Bronchial epithelial cell (primary cell): ENCODE measurements at regions not wholly inside any gene's neighbourhood (a gene's known extent, or its start where the extent isn't known, plus 50 kb on each side); places are given as distances from the start of the nearest gene placed in this dataset.

ENCODE experiments used
- DNase-seq: peaks from one replicate; pipeline ENCODE4 v3.0.0-alpha.2; 2010; ENCODE audit warnings: low read depth
- FAIRE-seq: peaks from 2 replicates; lab custom pipeline; 2011; peaks lifted over from hg19 to GRCh38; lab: Jason Lieb, UNC
- H3K27me3 ChIP-seq: 2 replicates; pipeline ENCODE4 v1.5.1; 2011; ENCODE audit warnings: low read length; ENCODE audit not compliant: control insufficient read depth, insufficient read depth
- H3K36me3 ChIP-seq: 2 replicates; pipeline ENCODE4 v1.5.1; 2011; ENCODE audit warnings: low read length; ENCODE audit not compliant: control insufficient read depth, insufficient read depth
- H3K4me3 ChIP-seq: 2 replicates; pipeline ENCODE4 v1.5.1; 2011; ENCODE audit warnings: mild to moderate bottlenecking, low read depth, low read length, control low read depth
- CTCF ChIP-seq: IDR thresholded peaks from 2 replicates; pipeline ENCODE4 v1.5.1; 2011; ENCODE audit warnings: mild to moderate bottlenecking, moderate library complexity, low read length, control low read depth, inconsistent platforms; ENCODE audit not compliant: insufficient read depth, severe bottlenecking

- DNase-seq (peak; percentile 96), FAIRE-seq (peak; percentile 95)
- no peak overlapping the region for H3K4me3 ChIP-seq
- H3K36me3 ChIP-seq = no peaks in the 10 kb centered on the region
- TF ChIP-seq CTCF = no peak
- no peaks in the 10 kb centered on the region for H3K27me3 ChIP-seq
These were observed 160.3 kb upstream of the ATXN1 start for GRCh38 chr6:16921399-16922110.

DNA sequence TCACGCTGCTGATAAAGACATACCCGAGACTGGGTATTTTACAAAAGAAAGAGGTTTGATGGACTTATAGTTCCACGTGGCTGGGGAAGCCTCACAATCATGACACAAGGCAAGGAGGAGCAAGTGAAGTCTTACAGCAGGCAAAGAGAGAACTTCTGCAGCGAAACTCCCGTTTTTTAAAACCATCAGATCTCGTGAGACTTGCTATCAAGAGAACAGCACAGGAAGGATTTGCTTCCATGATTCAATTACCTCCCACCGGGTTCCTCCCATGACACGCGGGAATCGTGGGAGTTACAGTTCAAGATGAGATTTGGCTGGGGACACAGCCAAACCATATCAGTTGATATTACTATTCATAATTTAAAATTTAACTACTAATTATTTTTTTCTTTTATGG is 157.3 kb upstream of the ATXN1 start:
- H3K27me3 ChIP-seq = no peaks in the 10 kb centered on the region
- no peak for TF ChIP-seq CTCF
- H3K36me3 ChIP-seq = no peaks in the 10 kb centered on the region
- FAIRE-seq (no peak), DNase-seq (no peak)
- H3K4me3 ChIP-seq = no peak overlapping the region

DNA sequence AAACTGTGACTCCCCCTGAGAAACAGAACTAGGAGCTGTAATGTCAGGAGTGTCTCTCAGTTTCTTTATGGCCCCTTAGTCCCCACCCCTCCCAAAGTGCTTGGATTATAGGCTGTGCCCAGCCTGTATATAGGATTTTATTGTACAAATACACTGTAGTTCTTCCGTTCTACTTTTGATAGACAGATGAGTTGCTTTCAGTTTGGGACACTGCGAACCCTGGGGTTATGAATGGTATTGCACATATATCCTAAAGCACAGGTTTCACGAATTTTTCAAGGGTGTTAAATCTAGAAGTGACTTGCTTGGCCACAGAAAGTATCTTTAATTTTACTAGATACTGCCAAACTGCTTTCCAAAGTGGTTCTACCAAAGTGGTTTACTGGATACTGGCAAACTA is 152.9 kb upstream of the ATXN1 start:
- Histone ChIP-seq H3K27me3 (no peaks in the 10 kb centered on the region), H3K4me3 (no peak overlapping the region), H3K36me3 (no peaks in the 10 kb centered on the region)
- no peak for TF ChIP-seq CTCF
- DNase-seq (no peak), FAIRE-seq (no peak)

DNA sequence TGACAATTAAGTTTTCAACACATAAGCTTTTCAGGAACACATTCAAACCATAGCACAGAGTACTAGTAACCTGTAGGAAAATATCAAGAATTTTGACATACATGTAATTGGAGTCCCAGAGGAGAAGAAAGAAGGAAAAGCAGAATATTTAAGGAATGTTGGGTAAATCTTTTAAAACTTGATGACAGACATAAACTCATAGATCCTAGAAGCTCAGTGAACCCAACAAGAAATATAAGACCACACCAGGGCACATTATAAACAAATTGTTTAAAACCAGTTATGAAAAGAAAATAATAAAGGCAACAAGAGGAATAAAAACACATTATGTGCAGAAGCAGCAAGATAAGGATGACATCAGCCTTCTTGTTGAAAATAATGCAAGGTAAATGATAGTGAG is 151.5 kb upstream of the ATXN1 start:
- H3K4me3 ChIP-seq = no peak overlapping the region
- no peak for TF ChIP-seq CTCF
- no peak for FAIRE-seq

DNA sequence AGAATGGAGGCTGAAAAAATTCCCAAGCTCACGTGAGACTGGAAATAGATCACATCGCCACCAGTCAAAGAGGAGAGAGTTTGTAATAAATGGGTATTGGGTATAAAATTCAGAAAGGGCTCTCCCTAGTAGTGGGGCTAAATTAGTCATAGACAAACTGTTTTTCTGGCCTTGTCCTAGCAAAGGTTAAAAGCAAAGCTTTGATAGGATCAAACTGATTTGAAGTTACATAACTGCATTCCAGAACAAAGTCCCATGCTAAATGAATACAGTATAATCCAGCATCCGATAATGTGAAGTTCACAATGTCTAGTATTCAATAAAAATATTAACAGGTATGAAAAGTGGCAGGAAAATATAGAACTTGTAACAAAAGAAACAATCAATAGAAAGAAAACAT is 149.8 kb upstream of the ATXN1 start:
- no peak overlapping the region for H3K4me3 ChIP-seq
- no peaks in the 10 kb centered on the region for H3K27me3 ChIP-seq
- DNase-seq (no peak), FAIRE-seq (no peak)
- no peaks in the 10 kb centered on the region for H3K36me3 ChIP-seq
- no peak for TF ChIP-seq CTCF

More for the DNA sequence above, 151.5 kb upstream of the ATXN1 start:
- H3K36me3 ChIP-seq = no peaks in the 10 kb centered on the region
- no peaks in the 10 kb centered on the region for H3K27me3 ChIP-seq
- no peak for DNase-seq
